Ovary (tissue), 7 donors: ENCODE measurements at regions not wholly inside any gene's neighbourhood (a gene's known extent, or its start where the extent isn't known, plus 50 kb on each side); places are given as distances from the start of the nearest gene placed in this dataset.

Experiments used
- DNase-seq, 5 donors: peaks; one replicate each; pipeline ENCODE4 v3.0.0-alpha.2; 2019 to 2020
- H3K27ac ChIP-seq, 2 donors: fragments of 200-600 bp; one replicate each; pipeline versions ENCODE4 v1.5.1 to v1.8.0; 2019 to 2022
- H3K27me3 ChIP-seq: fragments of 200-600 bp; one replicate; pipeline ENCODE4 v1.8.0; 2022
- H3K36me3 ChIP-seq: fragments of 200-600 bp; sonication (generic); one replicate; pipeline ENCODE4 v1.5.1; 2019
- H3K4me1 ChIP-seq: one replicate; pipeline ENCODE4 v1.8.1; 2013; ENCODE audit warnings: mild to moderate bottlenecking, moderate library complexity; ENCODE audit not compliant: insufficient read depth
- H3K4me3 ChIP-seq: fragments of 200-600 bp; sonication (generic); one replicate; pipeline ENCODE4 v1.5.1; 2017
- H3K9me3 ChIP-seq, 2 donors: fragments of 200-600 bp in 1 of 2; sonication (generic) in 1 of 2; one replicate each; pipeline versions ENCODE4 v1.5.1 to v1.8.1; 2013 to 2019; ENCODE audit warnings: mild to moderate bottlenecking in 1 of 2, moderate library complexity in 1 of 2
- EP300 ChIP-seq: sonication (generic); formaldehyde crosslinking; IDR thresholded peaks from one replicate; pipeline ENCODE4 v1.6.1; 2017; ENCODE audit warnings: antibody characterized with exemption
- POLR2A ChIP-seq: fragments of 450-650 bp; IDR thresholded peaks from one replicate; pipeline ENCODE4 v1.6.1; 2017; ENCODE audit warnings: antibody characterized with exemption, mild to moderate bottlenecking, moderate library complexity
- WGBS, 3 donors: extraction: QIAGEN DNeasy Blood & Tissue Kit in 1 of 3; methylation state at CpG; one replicate each; pipeline versions ENCODE4 v1.1.5 to v1.1.7; 2013 to 2017; 5-methylcytosine and 5-hydroxymethylcytosine counted together
- intact Hi-C, 4 donors: fragments of 100-400 bp; cut with DNase I; formaldehyde crosslinking; loops; one replicate each; pipeline versions ENCODE4 v1.11.0 to v1.15.1; 2022 to 2023
- TF ChIP-seq, protein P1 (sequence below), 3 donors: fragments of 450-650 bp in 2 of 3; fragments of 200-600 bp in 1 of 3; IDR thresholded peaks; one replicate each; pipeline versions ENCODE4 v1.5.1 to v1.8.0; 2016 to 2022; ENCODE audit warnings: antibody characterized with exemption in 3 of 3, mild to moderate bottlenecking in 1 of 3
- donor health status: DM: no; HTN: no; CAD: no; lungs with moderate emphysema.
- donor health status: DM: no; HTN: no; CAD: no.
- donor health status: Bipolar disorder and iron deficiency.
- donor health status: DM: no; HTN: no; CAD: no.
- donor health status: DM: yes; HTN: yes; CAD: no.

DNA sequence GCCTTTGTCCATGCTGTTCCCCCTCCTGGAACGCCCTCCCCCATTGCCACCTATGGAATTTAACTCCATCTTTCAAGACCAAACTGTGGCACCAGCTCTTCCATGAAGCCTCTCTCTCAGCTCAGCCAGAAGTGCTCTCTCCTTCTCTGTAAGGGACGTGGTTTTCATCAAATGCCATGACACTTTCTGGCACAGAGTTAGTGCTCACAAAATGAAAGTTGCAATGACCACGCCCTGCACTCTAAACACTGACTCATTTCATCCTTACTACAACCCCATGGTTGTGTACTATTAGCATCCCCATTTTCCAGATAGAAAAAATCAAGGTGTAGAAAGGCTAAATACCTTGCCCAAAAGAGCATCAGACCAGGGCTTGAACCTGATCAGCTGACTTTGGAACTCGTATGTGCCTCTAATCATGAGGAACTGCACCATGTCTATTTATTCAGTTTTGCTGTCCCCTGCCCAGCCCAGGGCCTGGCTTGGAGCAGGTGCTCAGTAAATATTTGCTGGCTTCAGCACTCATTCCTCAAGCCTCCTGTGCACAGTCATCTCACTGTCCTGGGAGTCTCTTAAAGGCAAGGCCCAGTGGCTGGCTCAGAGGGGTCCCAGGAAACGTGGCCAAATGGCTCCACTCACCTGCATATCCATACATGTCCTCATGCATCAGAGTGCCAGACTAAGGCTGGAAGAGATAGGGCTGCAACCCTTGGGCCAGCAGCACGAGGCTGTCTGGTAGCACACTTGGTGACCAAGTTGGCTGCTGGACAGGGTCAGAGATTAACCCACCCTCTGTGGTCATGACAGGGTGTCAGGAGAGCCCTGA, 77.9 kb downstream of the MRPL14 start:
- WGBS, 3 donors: 74 to 87% (median 82%) methylated on average over 6 of the region's 6 CpGs
- no peak overlapping the region for H3K4me3 ChIP-seq
- no peaks in the 10 kb centered on the region for H3K4me1 ChIP-seq
- H3K27ac ChIP-seq: no peak overlapping the region
- intact Hi-C loops: no loop called here
- H3K36me3 ChIP-seq: no peaks in the 10 kb centered on the region
- TF ChIP-seq, protein P1, sequence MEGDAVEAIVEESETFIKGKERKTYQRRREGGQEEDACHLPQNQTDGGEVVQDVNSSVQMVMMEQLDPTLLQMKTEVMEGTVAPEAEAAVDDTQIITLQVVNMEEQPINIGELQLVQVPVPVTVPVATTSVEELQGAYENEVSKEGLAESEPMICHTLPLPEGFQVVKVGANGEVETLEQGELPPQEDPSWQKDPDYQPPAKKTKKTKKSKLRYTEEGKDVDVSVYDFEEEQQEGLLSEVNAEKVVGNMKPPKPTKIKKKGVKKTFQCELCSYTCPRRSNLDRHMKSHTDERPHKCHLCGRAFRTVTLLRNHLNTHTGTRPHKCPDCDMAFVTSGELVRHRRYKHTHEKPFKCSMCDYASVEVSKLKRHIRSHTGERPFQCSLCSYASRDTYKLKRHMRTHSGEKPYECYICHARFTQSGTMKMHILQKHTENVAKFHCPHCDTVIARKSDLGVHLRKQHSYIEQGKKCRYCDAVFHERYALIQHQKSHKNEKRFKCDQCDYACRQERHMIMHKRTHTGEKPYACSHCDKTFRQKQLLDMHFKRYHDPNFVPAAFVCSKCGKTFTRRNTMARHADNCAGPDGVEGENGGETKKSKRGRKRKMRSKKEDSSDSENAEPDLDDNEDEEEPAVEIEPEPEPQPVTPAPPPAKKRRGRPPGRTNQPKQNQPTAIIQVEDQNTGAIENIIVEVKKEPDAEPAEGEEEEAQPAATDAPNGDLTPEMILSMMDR (IDR thresholded peaks at IDR 0.05): no peak
- TF ChIP-seq EP300: no peak
- no peak for TF ChIP-seq POLR2A
- DNase-seq: no peak
- H3K27me3 ChIP-seq: no peaks in the 10 kb centered on the region
- H3K9me3 ChIP-seq: no peaks in the 10 kb centered on the region

DNA sequence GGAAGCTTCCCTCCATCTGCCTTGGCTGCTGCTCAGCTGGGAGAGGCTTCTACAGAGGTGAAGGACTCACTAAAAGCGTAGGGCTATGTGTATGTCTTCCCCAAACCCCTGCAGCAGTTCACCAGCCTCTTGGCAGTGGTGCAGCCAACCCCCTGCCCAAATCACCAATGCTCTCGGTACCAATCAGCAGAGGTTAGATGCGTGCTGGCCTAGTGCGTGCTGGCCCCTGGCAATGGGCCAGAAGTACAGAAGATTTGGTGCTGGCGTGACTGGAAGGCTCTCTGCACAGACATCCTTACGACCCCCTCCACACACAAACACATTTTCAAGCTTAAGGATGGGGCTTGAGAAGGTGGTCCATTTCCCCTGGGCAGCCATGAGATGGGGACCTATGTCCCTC, 79.0 kb downstream of the MRPL14 start:
- H3K36me3 ChIP-seq: no peaks in the 10 kb centered on the region
- H3K4me3 ChIP-seq: no peak overlapping the region
- no peaks in the 10 kb centered on the region for H3K4me1 ChIP-seq
- no peak for TF ChIP-seq EP300
- TF ChIP-seq, protein P1 (IDR thresholded peaks at IDR 0.05): no peak
- TF ChIP-seq POLR2A: no peak
- no peaks in the 10 kb centered on the region for H3K9me3 ChIP-seq
- intact Hi-C loops: no loop called here
- no peaks in the 10 kb centered on the region for H3K27me3 ChIP-seq
- no peak overlapping the region for H3K27ac ChIP-seq
- WGBS, 3 donors: 93 to 98% (median 94%) methylated on average over 6 of the region's 6 CpGs
- no peak for DNase-seq

DNA sequence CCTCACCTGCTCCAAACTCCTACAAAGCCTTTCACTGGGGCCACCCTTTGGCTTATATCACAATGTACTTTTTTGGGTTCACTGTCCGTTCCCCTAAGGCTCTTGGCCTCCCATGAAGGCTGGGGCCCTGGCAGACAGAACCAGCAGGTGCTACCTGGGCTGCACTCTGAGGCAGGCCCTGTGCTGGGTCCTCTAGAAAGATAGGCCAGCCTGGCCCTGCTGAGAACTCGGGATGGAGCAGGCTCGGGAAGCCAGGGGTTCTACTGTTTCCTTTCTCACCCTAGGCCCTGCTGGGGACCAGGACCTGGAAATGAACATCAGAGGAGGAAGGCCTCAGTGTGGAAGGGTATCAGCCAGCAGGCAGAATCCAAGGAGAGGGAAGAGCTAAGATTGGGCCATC, 79.5 kb downstream of the MRPL14 start:
- H3K27ac ChIP-seq: no peak overlapping the region
- no peaks in the 10 kb centered on the region for H3K4me1 ChIP-seq
- DNase-seq: no peak

DNA sequence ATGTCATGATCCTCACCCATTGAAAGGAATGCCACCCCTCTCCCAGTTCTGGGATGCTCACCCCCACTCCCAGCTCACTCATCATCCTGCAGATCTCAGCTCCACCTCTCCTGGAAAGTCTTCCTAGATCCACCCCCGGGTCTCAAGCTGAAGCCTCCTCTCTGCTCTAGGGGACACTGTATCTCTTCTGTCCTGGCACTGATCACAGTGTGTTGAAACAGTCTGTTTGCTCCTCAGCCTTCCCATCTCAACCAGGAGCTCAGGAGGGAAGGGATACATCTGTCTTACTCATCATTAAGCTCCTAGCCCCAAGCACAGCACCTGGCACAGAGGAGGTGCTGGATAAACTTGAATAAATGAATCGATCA, 80.1 kb downstream of the MRPL14 start:
- no peaks in the 10 kb centered on the region for H3K4me1 ChIP-seq
- 56 to 69% (median 65%) methylated on average over 2 of the region's 2 CpGs for WGBS, 3 donors
- H3K36me3 ChIP-seq: no peaks in the 10 kb centered on the region
- no peak for DNase-seq
- H3K27ac ChIP-seq: no peak overlapping the region
- TF ChIP-seq, protein P1 (IDR thresholded peaks at IDR 0.05): no peak
- TF ChIP-seq EP300 (no peak), POLR2A (no peak)
- H3K4me3 ChIP-seq: no peak overlapping the region
- no peaks in the 10 kb centered on the region for H3K27me3 ChIP-seq
- H3K9me3 ChIP-seq: no peaks in the 10 kb centered on the region
- intact Hi-C loops: no loop called here

More for the DNA sequence above, 79.5 kb downstream of the MRPL14 start:
- TF ChIP-seq, protein P1 (IDR thresholded peaks at IDR 0.05): no peak
- TF ChIP-seq POLR2A (no peak), EP300 (no peak)
- Histone ChIP-seq H3K36me3 (no peaks in the 10 kb centered on the region), H3K27me3 (no peaks in the 10 kb centered on the region), H3K9me3 (no peaks in the 10 kb centered on the region), H3K4me3 (no peak overlapping the region)
- 87 to 94% (median 90%) methylated on average over 3 of the region's 3 CpGs for WGBS, 3 donors
- intact Hi-C loops: no loop called here
